B cell (primary cell): ENCODE measurements at regions not wholly inside any gene's neighbourhood (a gene's known extent, or its start where the extent isn't known, plus 50 kb on each side); places are given as distances from the start of the nearest gene placed in this dataset.

Experiments
- CTCF ChIP-seq: fragments of 200-600 bp; IDR thresholded peaks from one replicate; pipeline ENCODE4 v1.8.0; 2022; ENCODE audit warnings: antibody characterized with exemption, mild to moderate bottlenecking
- EZH2 ChIP-seq: IDR thresholded peaks from 2 replicates; pipeline ENCODE4 v1.6.1; 2012; ENCODE audit warnings: borderline replicate concordance, low read depth, mild to moderate bottlenecking, moderate library complexity, low read length; ENCODE audit not compliant: insufficient read depth, poor library complexity, severe bottlenecking

DNA sequence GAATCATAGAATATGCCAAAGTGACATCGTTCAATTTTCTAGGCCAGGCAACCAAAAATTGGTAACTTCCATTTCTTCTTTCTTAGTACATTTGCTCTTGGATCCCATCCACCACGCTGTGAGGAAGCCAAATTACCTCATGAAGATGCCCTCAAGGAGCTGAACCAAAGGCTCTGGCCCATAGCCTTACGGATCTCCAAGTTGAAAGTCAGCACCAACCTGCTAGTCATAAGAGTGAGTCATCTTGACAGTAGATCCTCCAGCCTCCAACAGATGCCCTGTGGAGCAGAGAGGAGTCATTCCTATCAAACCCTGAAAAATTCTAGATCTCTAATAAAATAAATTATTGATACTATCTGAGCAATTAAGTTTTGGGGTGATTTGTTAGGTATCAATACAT, 322.5 kb upstream of the COL8A1 start:
- no peak for TF ChIP-seq CTCF
- TF ChIP-seq EZH2: no peak
